ENCODE measurements at regions not wholly inside any gene's neighbourhood (a gene's known extent, or its start where the extent isn't known, plus 50 kb on each side); places are given as distances from the start of the nearest gene placed in this dataset.

DNA sequence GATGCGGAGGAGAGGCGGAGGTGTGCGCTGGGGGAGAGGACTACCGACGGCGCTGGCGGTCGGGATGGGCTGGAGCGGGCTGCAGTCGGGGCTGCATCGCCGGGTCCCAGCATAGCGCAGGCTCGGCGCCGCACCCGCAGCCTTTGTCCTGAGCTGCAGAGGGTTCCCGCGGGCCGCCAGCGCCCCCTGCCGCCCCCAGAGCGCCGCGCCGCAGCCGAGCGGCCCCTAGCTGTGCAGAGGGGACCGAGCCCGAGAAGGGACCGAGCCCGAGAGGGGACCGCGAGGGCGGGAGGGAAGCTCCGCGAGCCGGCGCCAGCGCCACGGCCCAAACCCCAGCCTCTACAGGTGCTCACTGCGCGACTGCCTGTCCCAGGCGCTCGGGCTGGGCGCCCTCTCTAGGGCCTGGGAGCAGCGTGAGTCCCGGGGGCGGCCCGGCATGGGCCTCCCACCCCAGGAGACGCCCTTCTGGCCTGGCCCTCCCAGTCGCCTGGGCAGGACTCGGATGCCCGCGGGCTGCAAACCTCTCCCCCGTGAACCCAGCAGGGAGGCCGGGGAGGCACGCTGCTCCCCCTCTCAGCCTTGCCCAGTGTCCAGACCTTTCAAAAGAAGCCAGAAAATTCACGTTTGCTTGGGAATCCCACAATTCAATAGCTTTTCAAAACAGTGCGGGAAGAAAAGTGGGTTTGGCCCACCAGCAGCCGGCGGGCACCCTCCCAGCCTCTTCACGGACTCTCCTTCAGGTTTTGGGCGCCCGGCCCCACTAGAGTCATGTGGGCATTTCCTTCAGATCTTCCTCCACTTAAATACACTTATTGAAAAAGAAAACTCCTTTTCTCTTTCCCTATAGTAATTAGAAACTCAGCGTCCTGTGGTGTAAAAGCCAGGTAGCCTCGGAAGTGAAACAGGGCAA lies 134.7 kb downstream of the TPRA1 start:
- no peaks in the 10 kb centered on the region for H3K27me3 ChIP-seq (ENCODE audit: insufficient read depth, low read depth, severe bottlenecking)
- H3K9me3 ChIP-seq (ENCODE audit: severe bottlenecking): no peaks in the 10 kb centered on the region
- H3K27ac ChIP-seq: peak overlapping the region; percentile 49; the same call in 1 of the 2 replicates
- no peaks in the 10 kb centered on the region for H3K36me3 ChIP-seq
- TF ChIP-seq, protein P1, sequence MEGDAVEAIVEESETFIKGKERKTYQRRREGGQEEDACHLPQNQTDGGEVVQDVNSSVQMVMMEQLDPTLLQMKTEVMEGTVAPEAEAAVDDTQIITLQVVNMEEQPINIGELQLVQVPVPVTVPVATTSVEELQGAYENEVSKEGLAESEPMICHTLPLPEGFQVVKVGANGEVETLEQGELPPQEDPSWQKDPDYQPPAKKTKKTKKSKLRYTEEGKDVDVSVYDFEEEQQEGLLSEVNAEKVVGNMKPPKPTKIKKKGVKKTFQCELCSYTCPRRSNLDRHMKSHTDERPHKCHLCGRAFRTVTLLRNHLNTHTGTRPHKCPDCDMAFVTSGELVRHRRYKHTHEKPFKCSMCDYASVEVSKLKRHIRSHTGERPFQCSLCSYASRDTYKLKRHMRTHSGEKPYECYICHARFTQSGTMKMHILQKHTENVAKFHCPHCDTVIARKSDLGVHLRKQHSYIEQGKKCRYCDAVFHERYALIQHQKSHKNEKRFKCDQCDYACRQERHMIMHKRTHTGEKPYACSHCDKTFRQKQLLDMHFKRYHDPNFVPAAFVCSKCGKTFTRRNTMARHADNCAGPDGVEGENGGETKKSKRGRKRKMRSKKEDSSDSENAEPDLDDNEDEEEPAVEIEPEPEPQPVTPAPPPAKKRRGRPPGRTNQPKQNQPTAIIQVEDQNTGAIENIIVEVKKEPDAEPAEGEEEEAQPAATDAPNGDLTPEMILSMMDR (IDR thresholded peaks at IDR 0.05; ENCODE audit: low read depth, low read length): peak; percentile 93
- H3K4me3 ChIP-seq (ENCODE audit: low read depth, low read length): peak overlapping the region; percentile 32
- DNase-seq: peak; percentile 86

DNA sequence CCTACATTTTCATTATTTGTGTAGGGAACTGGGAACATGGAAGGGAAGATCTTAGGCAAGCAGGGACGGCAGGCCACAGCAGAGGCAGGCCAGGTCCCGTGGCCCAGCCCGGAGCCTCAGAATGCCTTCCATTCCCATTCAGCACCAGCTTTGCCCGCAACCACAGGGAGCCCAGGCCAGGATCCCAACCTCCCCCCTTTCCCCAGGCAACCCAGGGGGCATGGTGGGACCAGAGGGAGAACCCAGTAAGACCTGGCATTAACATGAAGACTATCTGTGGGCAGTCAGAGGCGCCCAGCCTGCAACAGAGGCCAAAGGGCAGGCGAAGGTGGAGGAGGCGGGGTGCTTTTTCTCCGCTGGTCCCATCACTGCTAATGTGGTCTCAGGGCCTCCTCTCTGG lies 135.6 kb downstream of the TPRA1 start:
- Histone ChIP-seq H3K4me3 (ENCODE audit: low read depth, low read length) (no peak overlapping the region), H3K27me3 (ENCODE audit: insufficient read depth, low read depth, severe bottlenecking) (no peaks in the 10 kb centered on the region), H3K27ac (no peak overlapping the region), H3K9me3 (ENCODE audit: severe bottlenecking) (no peaks in the 10 kb centered on the region), H3K36me3 (no peaks in the 10 kb centered on the region)
- DNase-seq: no peak
- TF ChIP-seq, protein P1 (IDR thresholded peaks at IDR 0.05; ENCODE audit: low read depth, low read length): no peak

DNA sequence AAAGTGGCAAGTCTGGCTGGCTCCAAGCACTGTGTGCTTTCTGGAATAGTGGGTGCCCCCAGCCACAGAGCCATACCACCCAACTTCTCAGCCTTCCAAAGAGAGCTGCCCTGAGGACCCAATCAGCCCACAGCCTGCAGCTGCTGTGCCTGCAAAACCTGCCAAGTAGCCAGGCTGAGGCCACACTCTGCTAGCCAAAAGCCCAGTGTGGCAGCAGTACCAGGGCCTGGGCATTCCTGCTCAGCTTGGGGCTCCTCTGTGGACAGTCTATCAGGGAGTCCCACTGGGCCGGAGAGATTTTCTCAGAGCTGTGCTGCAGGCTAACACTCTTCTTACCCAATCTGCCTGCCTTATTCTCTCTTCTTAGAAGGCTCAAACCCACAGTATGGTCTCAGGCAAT lies 136.5 kb downstream of the TPRA1 start:
- no peak overlapping the region for H3K4me3 ChIP-seq (ENCODE audit: low read depth, low read length)
- TF ChIP-seq, protein P1 (IDR thresholded peaks at IDR 0.05; ENCODE audit: low read depth, low read length): no peak
- H3K27me3 ChIP-seq (ENCODE audit: insufficient read depth, low read depth, severe bottlenecking): no peaks in the 10 kb centered on the region
- no peaks in the 10 kb centered on the region for H3K9me3 ChIP-seq (ENCODE audit: severe bottlenecking)
- H3K27ac ChIP-seq: no peak overlapping the region
- DNase-seq: no peak
- H3K36me3 ChIP-seq: no peaks in the 10 kb centered on the region

DNA sequence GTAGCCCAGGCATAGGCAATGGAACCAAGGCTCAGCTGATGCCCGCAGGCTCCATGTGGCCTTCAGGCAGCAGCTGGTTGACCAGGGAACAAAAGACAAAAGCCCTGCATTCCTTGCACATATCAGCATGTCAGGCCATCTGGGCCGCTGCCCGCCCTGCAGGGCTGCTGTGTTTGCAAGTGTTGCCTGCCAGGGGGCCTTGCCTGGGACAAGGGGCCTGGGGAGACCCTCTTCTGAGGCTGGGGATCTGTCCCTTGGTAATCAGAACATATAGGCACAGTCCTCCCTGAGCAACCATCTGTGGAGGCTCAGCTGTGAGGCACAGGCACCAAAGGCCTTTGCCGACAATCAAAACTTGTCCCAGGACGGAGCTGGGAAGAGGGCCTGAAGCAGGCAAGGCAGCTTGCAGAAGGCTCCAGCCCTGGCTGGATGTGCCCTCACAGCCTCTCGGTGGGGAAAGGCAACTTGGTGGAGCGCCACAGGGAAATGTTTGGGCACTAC lies 138.2 kb downstream of the TPRA1 start:
- DNase-seq: no peak
- Histone ChIP-seq H3K36me3 (no peaks in the 10 kb centered on the region), H3K27me3 (ENCODE audit: insufficient read depth, low read depth, severe bottlenecking) (no peaks in the 10 kb centered on the region), H3K4me3 (ENCODE audit: low read depth, low read length) (no peak overlapping the region), H3K27ac (no peak overlapping the region), H3K9me3 (ENCODE audit: severe bottlenecking) (peaks cover 2% of the 10 kb centered on the region)
- TF ChIP-seq, protein P1 (IDR thresholded peaks at IDR 0.05; ENCODE audit: low read depth, low read length): no peak

DNA sequence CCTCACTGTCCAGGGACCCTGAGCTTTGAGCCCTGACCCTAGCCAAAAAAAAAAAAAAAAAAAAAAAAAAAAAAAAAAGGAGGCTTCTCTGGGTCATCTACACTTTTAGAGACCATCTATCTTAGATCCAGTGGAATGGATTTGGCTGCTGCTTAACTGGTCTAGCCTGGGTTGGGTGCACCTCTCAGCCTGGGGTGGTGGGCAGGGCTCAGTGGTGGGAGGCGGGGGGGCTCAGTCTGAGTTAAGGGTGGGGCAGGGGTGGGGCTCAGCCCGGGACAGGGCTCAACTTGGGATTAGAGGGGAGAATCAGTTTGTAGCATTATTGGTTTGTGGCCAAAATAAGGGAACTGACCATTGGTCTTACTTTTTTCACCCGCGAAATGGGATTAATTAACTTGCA lies 139.2 kb downstream of the TPRA1 start:
- Histone ChIP-seq H3K4me3 (ENCODE audit: low read depth, low read length) (no peak overlapping the region), H3K27me3 (ENCODE audit: insufficient read depth, low read depth, severe bottlenecking) (no peaks in the 10 kb centered on the region), H3K27ac (no peak overlapping the region), H3K36me3 (no peaks in the 10 kb centered on the region), H3K9me3 (ENCODE audit: severe bottlenecking) (peaks cover 2% of the 10 kb centered on the region)
- no peak for DNase-seq
- TF ChIP-seq, protein P1 (IDR thresholded peaks at IDR 0.05; ENCODE audit: low read depth, low read length): no peak
